MM.1S (cell line): ENCODE measurements at regions not wholly inside any gene's neighbourhood (a gene's known extent, or its start where the extent isn't known, plus 50 kb on each side); places are given as distances from the start of the nearest gene placed in this dataset.

Experiments
- CTCF ChIP-seq: fragments of 300-600 bp; sonication (generic); IDR thresholded peaks from 2 replicates; pipeline ENCODE4 v1.5.1; 2016; ENCODE audit warnings: antibody characterized with exemption, low read length, mixed read lengths
- EZH2 ChIP-seq: fragments of 300-600 bp; sonication (generic); optimal IDR thresholded peaks from 2 replicates; pipeline ENCODE3; 2017; ENCODE audit warnings: low read depth, mild to moderate bottlenecking, antibody characterized with exemption, low read length, mixed read lengths

- TF ChIP-seq CTCF (no peak), EZH2 (no peak)
These were observed 197.6 kb upstream of the FAM9B start for GRCh38 chrX:9231491-9231890.
